C4-2B (cell line): ENCODE measurements at regions not wholly inside any gene's neighbourhood (a gene's known extent, or its start where the extent isn't known, plus 50 kb on each side); places are given as distances from the start of the nearest gene placed in this dataset.

Source experiments
- CTCF ChIP-seq: fragments of 450-650 bp; conservative IDR thresholded peaks from 2 replicates; pipeline ENCODE4 v1.5.1; 2017; ENCODE audit warnings: mild to moderate bottlenecking
- ZFX ChIP-seq: fragments of 450-650 bp; IDR thresholded peaks from 2 replicates; pipeline ENCODE4 v1.6.1; 2017

- TF ChIP-seq CTCF (no peak), ZFX (no peak)
Observed at GRCh38 chr5:158383486-158383885, 524.5 kb upstream of the CLINT1 start.
